OCI-M2 (cell line): ENCODE measurements at regions not wholly inside any gene's neighbourhood (a gene's known extent, or its start where the extent isn't known, plus 50 kb on each side); places are given as distances from the start of the nearest gene placed in this dataset.
"Not testable (repeated sequence)": the region's sequence is repeated elsewhere in the genome, so short reads cannot be mapped to it uniquely, and the experiment has no call there.

Experiments used
- DNase-seq: peaks from one replicate; lab custom pipeline; 2025; ENCODE audit not compliant: unreplicated experiment; lab: John Stamatoyannopoulos, UW

DNA sequence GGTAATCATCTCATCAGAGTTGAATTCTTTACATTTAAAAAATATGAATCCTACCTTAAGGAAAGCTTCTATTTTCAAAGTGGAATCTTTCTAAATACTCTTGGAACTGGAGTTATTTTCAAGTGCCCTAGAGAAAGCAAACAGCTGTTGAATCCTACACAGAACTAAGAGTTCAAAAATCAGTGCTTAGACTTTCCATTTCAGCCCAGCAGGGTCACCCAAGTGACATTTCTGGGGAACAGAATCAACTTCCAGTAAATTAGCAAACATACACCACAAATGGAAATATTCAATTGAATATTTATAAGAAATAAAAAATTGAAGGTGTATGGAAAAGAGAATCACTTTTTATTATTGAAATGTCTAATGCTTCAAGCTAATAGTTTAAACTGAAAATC, 427.7 kb upstream of the NOX3 start:
- DNase-seq = no peak

DNA sequence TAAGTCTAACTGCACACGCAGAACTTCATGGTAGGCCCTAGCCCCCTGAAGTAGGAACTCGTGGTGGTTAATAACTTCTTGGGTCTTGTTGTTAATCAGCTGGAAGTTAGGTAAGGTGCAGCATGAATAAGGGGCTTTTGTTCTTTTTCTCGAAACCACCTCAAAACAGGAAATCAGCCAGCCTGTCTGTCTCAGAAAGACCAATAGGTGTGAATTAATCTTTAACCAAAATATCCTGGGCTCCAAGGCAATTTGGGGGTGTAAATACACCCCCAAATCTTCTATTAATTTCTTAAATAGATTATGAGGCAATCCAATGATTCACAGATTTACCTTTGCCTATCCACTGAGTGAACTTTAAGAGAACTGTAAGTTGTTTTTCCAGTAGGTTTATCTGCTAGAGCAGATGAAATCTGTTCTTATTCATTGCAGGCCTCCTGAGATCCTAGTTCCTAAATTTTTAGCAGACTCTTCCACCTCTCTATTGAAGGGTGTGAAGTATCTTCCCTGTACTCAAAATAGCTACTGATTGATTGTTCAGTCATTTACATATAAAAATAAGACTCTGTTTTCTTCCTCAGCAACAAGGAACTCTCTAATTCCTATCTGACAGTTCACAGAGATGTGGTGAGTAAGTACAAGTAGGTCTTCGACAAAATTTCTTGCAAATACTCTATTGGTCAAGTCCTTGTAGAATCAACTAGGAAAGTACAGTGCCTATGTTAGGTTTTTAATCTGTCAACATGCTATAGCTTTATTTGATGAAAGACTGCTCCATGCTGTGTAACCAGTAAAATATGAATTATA, 427.1 kb upstream of the NOX3 start:
- DNase-seq = no peak

DNA sequence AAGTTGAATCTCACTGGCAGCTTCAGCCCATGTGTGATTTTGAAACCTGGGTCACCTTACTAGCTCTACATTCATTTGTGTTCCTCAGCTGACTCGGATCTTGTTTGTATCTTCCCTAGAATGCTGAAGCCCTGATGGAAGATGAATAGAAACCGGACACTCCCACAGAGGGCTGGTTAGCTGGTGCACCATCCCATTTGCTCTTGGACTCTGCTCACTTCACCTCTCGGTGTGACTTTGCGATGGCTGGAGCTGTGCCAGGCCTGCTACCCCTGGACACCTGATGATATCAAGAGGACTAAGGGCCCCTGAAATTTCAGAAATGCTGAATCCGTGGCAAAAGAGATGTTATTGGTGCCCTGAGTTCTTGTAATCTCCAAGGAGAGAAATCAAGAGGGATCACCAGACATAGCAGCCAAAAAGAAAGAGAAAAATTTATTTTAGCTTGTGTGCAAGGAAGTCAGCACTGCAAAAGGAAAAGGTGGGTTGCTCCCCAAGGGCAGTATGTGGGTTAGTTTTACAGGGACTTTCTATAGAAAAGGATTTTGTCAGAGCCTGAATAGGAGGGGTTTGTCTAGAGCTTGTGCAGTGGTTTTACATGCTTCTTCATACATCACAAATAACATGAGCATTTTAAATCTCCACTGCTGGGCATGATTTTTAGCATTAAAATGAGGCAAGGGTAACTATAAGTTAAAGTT, 426.3 kb upstream of the NOX3 start:
- DNase-seq = no peak

DNA sequence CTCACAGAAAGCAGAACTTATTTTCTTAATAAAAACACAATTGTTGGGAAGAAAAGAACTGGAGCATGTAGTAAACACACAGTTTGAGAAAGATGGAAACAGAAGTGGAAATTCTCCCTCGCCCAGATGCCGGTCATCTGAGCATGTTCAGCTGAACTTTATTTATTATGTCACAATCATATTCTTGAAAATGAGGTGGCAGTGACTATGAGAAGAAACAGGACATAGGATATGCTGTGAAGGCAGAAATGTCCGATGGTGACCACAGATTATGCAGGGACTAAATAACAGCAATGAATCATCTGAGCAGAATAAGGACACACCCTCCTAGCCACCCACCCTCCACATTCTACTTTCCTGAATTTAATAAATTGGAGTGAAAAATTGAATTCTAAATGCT, 425.3 kb upstream of the NOX3 start:
- DNase-seq = no peak

DNA sequence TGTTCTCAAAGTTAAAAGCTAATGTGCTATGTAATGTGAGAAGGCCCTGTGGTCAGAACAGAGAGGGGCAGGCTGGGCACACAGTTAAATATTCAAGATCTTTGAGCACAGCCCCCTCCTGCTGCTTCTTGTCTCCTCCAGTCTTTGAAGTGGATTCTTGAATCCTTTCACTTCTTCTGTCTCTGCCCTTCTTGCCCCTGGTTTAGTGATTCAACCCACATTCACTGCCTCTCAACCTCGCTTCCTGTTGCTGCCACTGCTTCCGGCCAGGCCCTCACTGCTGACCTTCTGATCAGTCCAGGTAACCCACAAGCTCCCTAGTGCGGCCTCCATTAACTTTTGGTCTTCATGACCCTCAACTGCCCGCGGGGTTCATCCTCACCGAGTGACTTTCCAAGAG, 417.3 kb upstream of the NOX3 start:
- no peak for DNase-seq

DNA sequence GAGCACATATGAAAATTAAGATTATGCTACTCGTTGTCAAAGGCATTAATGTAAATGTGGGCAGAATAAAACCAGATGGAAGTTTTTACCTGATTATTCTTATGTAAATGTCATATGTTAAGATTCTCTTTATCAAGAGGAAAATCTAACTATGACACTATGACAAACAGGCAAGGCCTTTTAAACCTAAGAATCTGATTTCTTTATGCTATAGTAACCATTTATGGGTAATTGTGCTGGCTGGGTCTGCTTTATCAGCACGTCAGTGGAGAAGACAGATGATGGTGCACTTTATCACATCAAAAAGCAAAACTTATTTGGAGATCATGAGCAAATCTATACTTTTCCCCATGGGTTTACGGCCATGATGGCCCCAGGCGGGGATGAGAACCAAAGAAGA, 412.0 kb upstream of the NOX3 start:
- no peak for DNase-seq

DNA sequence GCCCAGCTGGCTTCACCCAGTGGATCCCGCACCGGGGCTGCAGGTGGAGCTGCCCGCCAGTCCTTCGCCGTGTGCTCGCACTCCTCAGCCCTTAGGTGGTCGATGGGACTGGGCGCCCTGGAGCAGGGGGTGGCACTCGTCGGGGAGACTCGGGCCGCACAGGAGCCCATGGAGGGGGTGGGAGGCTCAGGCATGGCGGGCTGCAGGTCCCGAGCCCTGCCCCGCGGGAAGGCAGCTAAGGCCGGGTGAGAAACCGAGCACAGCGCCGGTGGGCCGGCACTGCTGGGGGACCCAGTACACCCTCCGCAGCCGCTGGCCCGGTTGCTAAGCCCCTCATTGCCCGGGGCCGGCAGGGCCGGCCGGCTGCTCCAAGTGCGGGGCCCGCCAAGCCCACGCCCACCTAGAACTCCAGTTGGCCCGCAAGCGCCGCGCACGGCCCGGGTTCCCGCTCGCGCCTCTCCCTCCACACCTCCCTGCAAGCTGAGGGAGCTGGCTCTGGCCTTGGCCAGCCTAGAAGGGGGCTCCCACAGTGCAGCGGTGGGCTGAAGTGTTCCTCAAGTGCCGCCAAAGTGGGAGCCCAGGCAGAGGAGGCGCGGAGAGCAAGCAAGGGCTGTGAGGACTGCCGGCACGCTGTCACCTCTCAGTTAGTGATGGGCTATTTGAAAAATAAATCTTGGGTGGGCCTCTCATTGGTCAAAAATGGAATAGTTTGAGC, 411.2 kb upstream of the NOX3 start:
- not testable (repeated sequence) for DNase-seq

DNA sequence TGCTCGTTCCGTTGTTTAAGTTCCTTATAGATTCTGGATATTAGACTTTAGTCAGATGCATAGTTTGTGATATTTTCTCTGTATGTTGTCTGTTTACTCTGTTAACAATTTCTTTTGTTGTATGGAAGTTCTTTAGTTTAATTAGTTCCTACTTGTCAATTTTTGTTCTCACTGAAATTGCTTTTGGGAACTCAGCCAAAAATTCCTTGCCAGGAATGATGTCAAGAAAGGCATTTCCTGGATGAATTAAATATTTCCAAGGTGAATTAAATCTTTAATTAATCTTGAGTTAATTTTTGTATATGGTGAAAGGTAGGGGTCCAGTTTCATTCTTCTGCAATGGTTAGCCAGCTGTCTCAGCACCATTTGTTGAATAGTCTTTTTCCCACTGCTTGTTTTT, 406.2 kb upstream of the NOX3 start:
- DNase-seq = no peak

DNA sequence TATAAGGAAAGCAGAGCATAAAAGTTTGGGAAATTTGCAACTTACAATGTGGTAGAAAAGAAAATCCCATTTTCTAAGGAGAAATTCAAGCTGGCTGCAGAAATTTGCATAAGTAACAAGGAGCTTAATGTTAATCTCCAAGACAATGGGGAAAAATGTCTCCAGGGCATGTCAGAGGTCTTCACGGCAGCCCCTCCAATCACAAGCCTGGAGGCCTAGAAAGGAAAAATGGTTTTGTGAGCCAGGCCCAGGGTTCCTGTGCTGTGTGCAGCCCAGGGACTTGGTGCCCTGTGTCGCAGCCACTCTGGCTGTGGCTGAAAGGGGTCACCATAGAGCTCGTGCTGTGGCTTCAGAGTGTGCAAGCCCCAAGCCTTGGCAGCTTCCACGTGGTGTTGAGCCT, 403.3 kb upstream of the NOX3 start:
- not testable (repeated sequence) for DNase-seq

DNA sequence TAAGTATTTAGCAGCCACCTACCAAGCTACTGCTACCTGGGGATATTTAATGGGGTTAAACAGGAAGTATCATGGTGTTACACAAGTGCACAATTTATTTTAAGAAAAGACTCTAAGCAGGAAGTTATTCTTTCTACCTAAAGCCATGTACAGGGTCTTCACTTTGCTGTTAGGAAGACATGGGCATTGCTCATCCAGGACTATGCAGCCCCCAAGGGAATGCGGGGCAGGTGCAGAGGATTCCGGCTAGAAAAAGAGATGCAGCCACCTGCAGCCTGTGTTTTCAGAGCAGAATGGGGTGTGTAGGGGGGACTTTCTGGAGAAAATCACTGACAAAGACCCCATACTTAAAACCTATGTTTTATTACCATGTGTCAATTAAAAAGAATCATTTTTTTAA, 399.1 kb upstream of the NOX3 start:
- no peak for DNase-seq

DNA sequence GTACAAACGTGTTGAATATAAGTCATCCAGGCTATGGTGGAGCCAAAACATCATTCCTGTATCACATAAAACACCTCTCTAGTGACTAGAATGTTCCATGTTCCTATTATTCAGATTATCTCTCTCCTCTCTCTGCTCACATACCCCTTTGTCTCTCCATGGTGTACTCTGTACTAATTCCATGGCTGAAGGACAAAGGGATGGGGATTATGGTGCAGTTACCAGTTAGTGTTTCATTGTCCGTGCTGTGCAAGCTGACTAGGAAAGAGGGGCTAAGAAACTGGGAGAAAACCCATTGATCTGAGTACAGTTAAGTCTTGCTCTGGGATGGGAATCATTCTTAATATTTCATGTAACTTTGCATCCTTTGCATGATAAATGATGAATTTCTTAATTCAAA, 397.4 kb upstream of the NOX3 start:
- no peak for DNase-seq

DNA sequence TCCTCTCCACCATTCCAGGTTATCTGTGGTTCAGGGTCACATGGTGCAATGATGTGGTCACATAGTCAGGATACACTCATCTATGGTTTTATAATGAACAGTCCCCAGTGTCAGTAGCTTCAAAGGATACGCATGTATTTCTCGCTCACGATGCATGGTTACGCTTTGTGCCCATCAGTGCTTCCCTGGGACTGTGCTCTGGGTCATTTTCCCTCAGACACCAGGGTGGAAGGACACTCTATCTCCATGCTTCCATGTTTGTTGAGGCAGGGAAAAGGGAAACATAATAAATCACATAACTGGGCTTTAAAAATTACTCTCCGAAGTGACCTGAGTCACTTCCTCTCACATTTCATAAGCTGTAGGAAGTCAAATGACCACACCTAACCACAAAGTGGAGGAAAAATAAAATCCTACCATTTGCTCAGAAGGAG, 394.8 kb upstream of the NOX3 start:
- DNase-seq = no peak

DNA sequence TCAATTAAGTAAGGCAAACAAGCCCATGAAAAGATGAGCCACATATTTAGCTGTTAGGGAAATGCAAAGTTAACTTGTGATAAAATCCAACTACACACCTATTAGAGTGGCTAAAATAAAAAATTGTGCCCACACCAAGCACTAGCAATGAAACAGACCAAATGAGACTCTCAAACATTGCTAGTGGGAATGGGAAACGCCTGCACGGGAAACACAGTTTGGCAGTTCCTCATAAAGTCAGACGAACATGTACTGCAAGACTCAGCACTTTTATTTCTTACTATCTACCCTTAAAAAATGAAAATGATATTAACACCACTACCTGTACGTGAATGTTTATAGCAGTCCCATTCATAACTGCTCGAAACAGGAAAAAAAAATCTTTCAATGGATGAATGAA, 392.1 kb upstream of the NOX3 start:
- no peak for DNase-seq

DNA sequence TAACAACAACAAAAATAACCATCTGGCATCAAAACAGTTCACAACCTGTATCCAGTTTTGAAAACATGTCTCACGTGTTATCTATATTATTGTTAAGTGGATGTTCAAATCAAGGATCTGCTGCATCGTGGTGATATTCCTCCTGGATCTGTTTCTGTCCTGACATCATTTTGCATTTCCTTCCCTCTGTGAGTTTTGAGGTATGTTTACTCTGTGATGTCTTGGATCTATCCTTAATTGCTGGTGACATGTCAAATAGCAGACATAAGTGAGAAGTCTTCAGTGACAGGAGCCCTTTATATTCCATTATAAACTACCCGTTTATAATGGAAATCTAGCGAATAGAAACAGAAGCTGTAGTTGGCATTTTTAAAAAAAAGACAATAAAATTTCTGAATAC, 381.8 kb upstream of the NOX3 start:
- DNase-seq = no peak

DNA sequence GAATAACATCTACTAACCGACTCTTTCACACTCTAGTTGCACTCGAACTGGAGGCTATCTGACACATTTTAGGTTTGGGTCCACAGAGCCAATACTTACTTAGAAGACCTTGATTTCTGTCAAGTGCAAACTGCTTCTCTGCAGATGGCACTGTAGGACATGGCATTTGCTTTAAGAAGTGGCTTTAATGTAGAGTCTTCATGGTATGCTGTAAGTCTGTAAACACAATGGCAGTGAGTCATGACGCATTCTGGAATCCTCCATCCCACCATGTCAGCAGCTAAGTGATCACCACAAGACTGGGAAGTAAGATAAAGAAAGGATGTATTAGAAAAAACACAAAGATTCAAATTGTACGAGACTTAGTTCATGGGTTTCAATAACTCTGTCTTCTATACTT, 377.0 kb upstream of the NOX3 start:
- no peak for DNase-seq

DNA sequence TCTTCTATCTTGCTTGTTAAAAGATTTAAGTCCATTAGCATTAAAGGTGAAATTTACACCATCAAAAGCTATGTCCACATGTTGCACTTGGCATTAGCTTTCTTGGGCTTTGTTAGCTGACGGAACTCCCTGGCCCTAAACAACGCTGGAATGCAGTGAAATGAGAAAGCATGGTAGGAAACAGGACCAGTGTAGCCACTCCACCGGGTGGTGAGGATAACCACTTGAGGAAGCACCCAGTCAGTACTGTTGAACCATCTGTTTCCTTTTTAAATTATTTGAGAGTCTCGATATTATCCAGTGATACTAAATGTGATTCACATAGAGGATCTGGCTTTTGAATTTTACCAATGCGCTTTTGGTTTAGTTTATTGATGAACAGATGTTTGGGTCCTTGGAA, 374.9 kb upstream of the NOX3 start:
- DNase-seq = no peak

DNA sequence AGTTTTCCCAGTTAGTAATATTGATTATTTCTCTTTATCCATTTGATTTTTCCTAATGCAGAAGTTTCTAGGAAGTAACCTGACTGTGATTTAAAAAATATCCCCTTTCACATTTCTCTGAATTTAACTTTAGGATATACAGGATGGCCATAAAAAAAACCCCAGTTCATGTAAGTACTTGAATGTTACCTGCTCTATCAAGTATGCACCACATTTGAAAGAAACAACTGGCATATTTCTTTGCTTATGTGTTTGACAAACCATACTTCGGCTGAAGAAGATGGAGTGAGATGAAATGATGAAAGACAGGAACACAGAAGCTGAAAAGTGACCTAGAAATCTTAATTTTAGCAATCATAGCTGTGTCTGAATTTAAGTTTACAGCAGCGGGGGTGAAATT, 374.0 kb upstream of the NOX3 start:
- DNase-seq = no peak

DNA sequence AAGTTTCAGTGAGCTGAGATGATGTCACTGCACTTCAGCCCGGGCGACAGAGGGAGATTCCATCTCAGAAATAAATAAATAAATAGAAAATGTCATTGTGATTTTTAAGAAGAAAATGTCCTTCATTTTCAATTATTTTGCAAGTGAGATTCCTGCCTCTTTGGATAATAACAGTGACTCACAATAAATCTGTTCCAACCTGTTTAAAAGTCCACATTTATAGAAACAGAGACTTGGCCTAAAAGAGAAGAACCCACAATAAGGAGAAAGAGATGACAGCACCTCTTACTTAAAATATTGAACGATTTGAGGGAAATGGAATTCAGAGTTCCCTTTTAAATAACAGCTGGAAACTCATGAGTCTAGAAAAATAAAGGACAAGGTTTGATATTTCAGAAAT, 373.4 kb upstream of the NOX3 start:
- DNase-seq = no peak

DNA sequence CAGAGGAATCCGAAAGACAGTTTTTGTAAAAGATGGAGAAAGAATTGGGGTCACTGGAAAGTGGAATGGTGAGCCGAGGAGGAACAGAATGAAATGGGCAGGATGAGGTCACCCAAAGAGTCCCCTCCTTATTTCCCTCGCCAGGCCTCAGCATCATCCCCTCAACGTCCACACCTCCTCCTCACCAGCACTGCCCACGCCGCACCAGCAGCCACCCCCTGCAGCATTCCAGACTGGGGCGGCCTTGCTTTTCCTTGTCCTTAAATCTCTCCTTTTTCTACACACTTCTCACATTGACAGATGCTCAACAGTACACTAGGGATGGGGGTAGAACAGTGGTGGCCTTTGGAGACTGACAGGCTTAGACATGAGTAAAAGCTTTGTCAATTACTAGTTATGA, 363.1 kb upstream of the NOX3 start:
- no peak for DNase-seq

DNA sequence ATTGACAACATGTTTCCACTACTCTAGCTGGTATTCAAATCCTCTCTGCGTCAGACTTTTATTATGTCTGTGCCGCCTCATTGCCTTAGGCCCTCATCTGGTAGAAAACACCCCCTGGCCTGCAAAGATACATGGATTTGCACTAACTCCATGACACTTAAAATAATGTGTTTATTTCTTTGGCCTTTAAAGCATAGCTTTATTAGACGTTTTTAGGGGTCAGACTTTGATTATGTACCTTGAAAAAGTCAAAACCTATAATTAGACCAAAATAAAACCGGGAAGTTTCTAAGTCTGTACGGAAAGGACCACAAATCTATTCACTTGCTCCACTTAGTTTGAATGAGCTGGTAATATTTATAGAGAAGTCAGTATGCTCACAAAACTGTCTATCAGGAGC, 357.9 kb upstream of the NOX3 start:
- DNase-seq = no peak

DNA sequence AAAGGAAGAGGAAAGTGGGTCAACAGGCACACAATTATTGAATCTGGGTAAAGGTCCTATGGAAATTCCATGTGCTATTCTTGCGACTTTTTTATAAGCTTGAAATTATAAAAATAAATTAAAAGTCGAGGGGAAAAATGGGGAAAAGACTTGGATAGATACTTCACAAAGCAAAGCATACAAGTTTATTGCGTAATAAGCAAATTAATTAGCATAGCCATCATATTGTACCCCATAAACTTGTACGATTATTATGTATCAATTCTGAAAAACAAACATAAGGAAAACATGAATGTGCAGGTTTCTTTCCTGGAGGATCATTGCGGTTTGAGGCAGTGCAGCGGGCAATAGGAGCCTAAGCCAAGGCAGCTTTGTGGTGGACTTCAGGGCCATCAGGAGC, 351.6 kb upstream of the NOX3 start:
- no peak for DNase-seq

DNA sequence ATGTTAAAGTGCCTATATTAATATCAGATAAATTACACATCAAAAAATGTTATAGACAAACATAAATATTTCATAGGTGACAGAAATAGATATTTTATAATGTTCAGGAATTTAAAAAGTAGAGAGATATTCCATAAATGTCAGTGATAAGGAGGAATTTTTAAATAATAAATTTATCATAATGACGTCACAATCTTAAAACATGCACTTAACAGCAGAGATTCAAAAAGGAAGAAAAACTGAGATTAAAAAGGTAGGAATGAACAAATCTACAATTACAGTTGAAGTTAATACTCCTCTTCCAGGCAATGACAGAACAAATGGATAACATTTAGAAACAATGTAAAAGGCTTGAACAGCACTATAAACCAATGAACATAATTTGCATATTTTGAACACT, 345.4 kb upstream of the NOX3 start:
- no peak for DNase-seq
